CD4-positive, alpha-beta T cell (primary cell): ENCODE measurements at regions not wholly inside any gene's neighbourhood (a gene's known extent, or its start where the extent isn't known, plus 50 kb on each side); places are given as distances from the start of the nearest gene placed in this dataset.

Source experiments
- ATAC-seq: fragments of 200-7000 bp; cut with Tn5 transposase; one replicate; pipeline ENCODE4 v1.10.0; 2022; ENCODE audit warnings: mild to moderate bottlenecking; ENCODE audit not compliant: poor library complexity
- CTCF ChIA-PET: fragments of 350-600 bp; sonication (Branson Sonifier 250); formaldehyde crosslinking; loops from one replicate; lab custom pipeline; 2021; ENCODE audit warnings: antibody characterized with exemption, inconsistent platforms; lab: Charles Lee
- POLR2A ChIA-PET: fragments of 350-600 bp; sonication (Branson Sonifier 250); formaldehyde crosslinking; loops from one replicate; lab custom pipeline; 2021; ENCODE audit warnings: antibody characterized with exemption, inconsistent platforms; lab: Charles Lee
- DNase-seq, 14 experiments: peaks; one replicate each; pipeline ENCODE4 v3.0.0-alpha.2; 2013 to 2020; ENCODE audit warnings: mixed read lengths in 2 of 14
- H3K27ac ChIP-seq, 2 donors: one replicate each; pipeline versions ENCODE4 v1.5.1 to v1.7.0; 2013; ENCODE audit warnings: low read length in 2 of 2, low read depth in 1 of 2, mild to moderate bottlenecking in 1 of 2
- H3K27me3 ChIP-seq, 2 experiments: 1 replicate in 1 of 2; 2 replicates in 1 of 2; pipeline versions ENCODE4 v1.6.1 to v1.7.0; 2013; ENCODE audit warnings: low read length in 2 of 2, control low read depth in 1 of 2, mild to moderate bottlenecking in 1 of 2, moderate library complexity in 1 of 2; ENCODE audit not compliant: insufficient read depth in 2 of 2, control insufficient read depth in 1 of 2
- H3K36me3 ChIP-seq: one replicate; pipeline ENCODE4 v1.6.1; 2013; ENCODE audit warnings: low read length, control low read depth; ENCODE audit not compliant: insufficient read depth
- H3K4me1 ChIP-seq: one replicate; pipeline ENCODE4 v1.6.1; 2013; ENCODE audit warnings: low read length, control low read depth; ENCODE audit not compliant: insufficient read depth
- H3K4me3 ChIP-seq: one replicate; pipeline ENCODE4 v1.5.1; 2013; ENCODE audit warnings: mild to moderate bottlenecking, low read length, moderate library complexity
- H3K9me3 ChIP-seq, 2 experiments: 1 replicate in 1 of 2; 2 replicates in 1 of 2; pipeline versions ENCODE4 v1.6.1 to v1.7.0; 2013; ENCODE audit warnings: low read length in 2 of 2, mild to moderate bottlenecking in 2 of 2, control low read depth in 1 of 2, moderate library complexity in 1 of 2; ENCODE audit not compliant: control insufficient read depth in 1 of 2, insufficient read depth in 1 of 2
- H3K27ac Mint-ChIP-seq: one replicate; pipeline ENCODE4 v1.8.0; 2020; ENCODE audit warnings: mixed read lengths
- H3K27me3 Mint-ChIP-seq: one replicate; pipeline ENCODE4 v1.8.0; 2021; ENCODE audit warnings: mixed read lengths
- H3K36me3 Mint-ChIP-seq: one replicate; pipeline ENCODE4 v1.8.0; 2021; ENCODE audit warnings: low read depth, mixed read lengths
- H3K4me1 Mint-ChIP-seq: one replicate; pipeline ENCODE4 v1.8.0; 2021; ENCODE audit warnings: low read depth, mixed read lengths
- H3K4me3 Mint-ChIP-seq: one replicate; pipeline ENCODE4 v1.8.0; 2020; ENCODE audit warnings: mild to moderate bottlenecking, mixed read lengths
- H3K9me3 Mint-ChIP-seq: one replicate; pipeline ENCODE4 v1.8.0; 2020; ENCODE audit warnings: mixed read lengths
- intact Hi-C, 2 experiments: fragments of 100-400 bp; cut with DNase I in 1 of 2; cut with micrococcal nuclease in 1 of 2; formaldehyde crosslinking; loops; one replicate each; pipeline versions ENCODE4 v1.15.1 to v1.9.0; 2023 to 2025; cut with DNase I, micrococcal nuclease
- TF ChIP-seq, protein P1 (sequence below): fragments of 200-600 bp; IDR thresholded peaks from one replicate; pipeline ENCODE4 v1.8.0; 2022; ENCODE audit warnings: antibody characterized with exemption, mild to moderate bottlenecking

DNA sequence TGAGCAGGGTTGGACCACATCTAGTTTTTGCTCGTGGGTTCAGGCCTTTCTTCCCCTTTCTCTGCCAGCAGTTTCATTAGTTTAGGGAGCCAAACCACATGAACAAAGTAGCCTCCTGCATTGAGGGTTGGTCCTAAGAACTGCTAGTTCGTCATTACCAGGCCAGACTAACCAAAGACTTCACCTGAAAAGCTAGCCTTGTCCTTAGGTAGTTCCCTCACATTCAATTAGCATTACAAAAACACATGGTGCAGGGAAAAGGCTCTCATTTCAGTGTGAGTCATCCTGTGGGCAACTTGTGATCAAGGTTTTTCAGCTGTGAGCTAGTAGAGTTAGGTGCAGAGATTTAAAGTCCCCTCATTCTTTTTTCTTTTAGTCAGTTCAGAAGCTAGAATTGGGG is 279.3 kb upstream of the CTNNB1 start:
- Mint-ChIP-seq H3K36me3 (no peaks in the 10 kb centered on the region), H3K4me1 (no peaks in the 10 kb centered on the region), H3K27ac (no peak overlapping the region), H3K27me3 (no peaks in the 10 kb centered on the region), H3K9me3 (no peaks in the 10 kb centered on the region), H3K4me3 (no peak overlapping the region)
- Histone ChIP-seq H3K27me3 (no peaks in the 10 kb centered on the region), H3K4me3 (no peak overlapping the region), H3K4me1 (no peaks in the 10 kb centered on the region), H3K27ac (no peak overlapping the region), H3K9me3 (peaks cover 0 to 9% of the 10 kb centered on the region in 2 experiments), H3K36me3 (no peaks in the 10 kb centered on the region)
- TF ChIP-seq, protein P1, sequence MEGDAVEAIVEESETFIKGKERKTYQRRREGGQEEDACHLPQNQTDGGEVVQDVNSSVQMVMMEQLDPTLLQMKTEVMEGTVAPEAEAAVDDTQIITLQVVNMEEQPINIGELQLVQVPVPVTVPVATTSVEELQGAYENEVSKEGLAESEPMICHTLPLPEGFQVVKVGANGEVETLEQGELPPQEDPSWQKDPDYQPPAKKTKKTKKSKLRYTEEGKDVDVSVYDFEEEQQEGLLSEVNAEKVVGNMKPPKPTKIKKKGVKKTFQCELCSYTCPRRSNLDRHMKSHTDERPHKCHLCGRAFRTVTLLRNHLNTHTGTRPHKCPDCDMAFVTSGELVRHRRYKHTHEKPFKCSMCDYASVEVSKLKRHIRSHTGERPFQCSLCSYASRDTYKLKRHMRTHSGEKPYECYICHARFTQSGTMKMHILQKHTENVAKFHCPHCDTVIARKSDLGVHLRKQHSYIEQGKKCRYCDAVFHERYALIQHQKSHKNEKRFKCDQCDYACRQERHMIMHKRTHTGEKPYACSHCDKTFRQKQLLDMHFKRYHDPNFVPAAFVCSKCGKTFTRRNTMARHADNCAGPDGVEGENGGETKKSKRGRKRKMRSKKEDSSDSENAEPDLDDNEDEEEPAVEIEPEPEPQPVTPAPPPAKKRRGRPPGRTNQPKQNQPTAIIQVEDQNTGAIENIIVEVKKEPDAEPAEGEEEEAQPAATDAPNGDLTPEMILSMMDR: no peak
- DNase-seq (peak in 1 of 14 experiments; percentile 8), ATAC-seq (no peak)
- ChIA-PET POLR2A (no interaction called here), CTCF (no interaction called here)
- intact Hi-C loops: loop anchor here in 1 of 2 experiments (5.0 kb wide), 1 partner anchor 593 kb away; no protein-coding TSS in a partner anchor

DNA sequence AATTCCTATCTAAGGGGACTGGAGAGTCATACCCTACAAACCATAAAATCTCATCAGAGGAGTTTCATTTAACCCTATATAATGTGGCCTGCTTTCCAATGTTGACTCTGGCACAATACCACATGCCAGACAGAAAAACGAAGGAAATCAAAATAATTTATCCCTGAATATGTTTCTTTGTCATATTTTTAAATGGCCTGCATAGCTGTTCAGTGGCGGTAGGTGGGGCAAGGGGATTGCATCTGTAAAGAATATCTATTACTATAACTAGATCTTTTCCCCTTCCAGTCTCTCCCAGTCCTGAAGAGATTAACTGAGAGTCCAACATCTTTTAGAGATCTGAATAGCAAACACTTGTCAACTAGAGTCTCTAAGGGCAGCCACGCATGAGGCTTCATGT is 278.1 kb upstream of the CTNNB1 start:
- ChIA-PET CTCF (no interaction called here), POLR2A (no interaction called here)
- no peaks in the 10 kb centered on the region for H3K4me1 Mint-ChIP-seq
- Histone ChIP-seq H3K36me3 (no peaks in the 10 kb centered on the region), H3K27ac (no peak overlapping the region), H3K9me3 (peaks cover 0 to 9% of the 10 kb centered on the region in 2 experiments), H3K27me3 (peaks cover 0 to 3% of the 10 kb centered on the region in 2 experiments), H3K4me1 (no peaks in the 10 kb centered on the region), H3K4me3 (no peak overlapping the region)
- no peak for DNase-seq
- intact Hi-C loops: loop anchor here in 1 of 2 experiments (5.0 kb wide), 1 partner anchor 594 kb away; no protein-coding TSS in a partner anchor
- H3K4me3 Mint-ChIP-seq: no peak overlapping the region
- TF ChIP-seq, protein P1: no peak
- no peak for ATAC-seq
- H3K36me3 Mint-ChIP-seq: no peaks in the 10 kb centered on the region
- H3K27ac Mint-ChIP-seq: no peak overlapping the region
- peaks cover 2% of the 10 kb centered on the region for H3K27me3 Mint-ChIP-seq
- no peaks in the 10 kb centered on the region for H3K9me3 Mint-ChIP-seq

DNA sequence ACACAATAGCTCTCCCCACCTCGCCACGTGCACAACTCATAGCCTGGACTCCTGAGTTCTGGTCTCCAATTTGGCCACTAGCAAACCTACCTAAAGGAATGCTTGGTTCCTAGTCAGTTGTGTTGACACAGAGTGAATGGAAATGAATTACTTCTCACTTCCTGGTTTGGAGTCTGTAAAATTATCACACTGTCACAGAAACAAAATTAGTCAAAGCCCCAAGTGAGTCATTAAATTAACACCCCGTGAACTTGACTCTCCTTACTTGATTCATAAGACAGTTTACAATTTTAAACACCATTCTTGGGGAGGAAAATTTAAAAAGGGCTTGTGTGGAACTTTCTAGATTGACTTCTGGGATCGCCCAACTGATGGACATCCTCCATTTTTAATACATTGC is 276.2 kb upstream of the CTNNB1 start:
- ATAC-seq (no peak), DNase-seq (peak in 1 of 14 experiments; percentile 23)
- peaks cover 0 to 9% of the 10 kb centered on the region in 2 experiments for H3K9me3 ChIP-seq
- POLR2A ChIA-PET: no interaction called here
- H3K36me3 ChIP-seq: no peaks in the 10 kb centered on the region
- H3K27me3 ChIP-seq: peaks cover 0 to 17% of the 10 kb centered on the region in 2 experiments
- H3K27ac ChIP-seq: no peak overlapping the region
- intact Hi-C loops: loop anchor here in 1 of 2 experiments (5.0 kb wide), 1 partner anchor 596 kb away; no protein-coding TSS in a partner anchor
- H3K4me3 ChIP-seq: no peak overlapping the region
- H3K4me1 ChIP-seq: no peaks in the 10 kb centered on the region
- CTCF ChIA-PET: no interaction called here
- Mint-ChIP-seq H3K4me1 (no peaks in the 10 kb centered on the region), H3K4me3 (no peak overlapping the region), H3K27ac (no peak overlapping the region), H3K36me3 (no peaks in the 10 kb centered on the region), H3K27me3 (peaks cover 16% of the 10 kb centered on the region), H3K9me3 (no peaks in the 10 kb centered on the region)
- TF ChIP-seq, protein P1: no peak
